ENCODE measurements at regions not wholly inside any gene's neighbourhood (a gene's known extent, or its start where the extent isn't known, plus 50 kb on each side); places are given as distances from the start of the nearest gene placed in this dataset.

DNA sequence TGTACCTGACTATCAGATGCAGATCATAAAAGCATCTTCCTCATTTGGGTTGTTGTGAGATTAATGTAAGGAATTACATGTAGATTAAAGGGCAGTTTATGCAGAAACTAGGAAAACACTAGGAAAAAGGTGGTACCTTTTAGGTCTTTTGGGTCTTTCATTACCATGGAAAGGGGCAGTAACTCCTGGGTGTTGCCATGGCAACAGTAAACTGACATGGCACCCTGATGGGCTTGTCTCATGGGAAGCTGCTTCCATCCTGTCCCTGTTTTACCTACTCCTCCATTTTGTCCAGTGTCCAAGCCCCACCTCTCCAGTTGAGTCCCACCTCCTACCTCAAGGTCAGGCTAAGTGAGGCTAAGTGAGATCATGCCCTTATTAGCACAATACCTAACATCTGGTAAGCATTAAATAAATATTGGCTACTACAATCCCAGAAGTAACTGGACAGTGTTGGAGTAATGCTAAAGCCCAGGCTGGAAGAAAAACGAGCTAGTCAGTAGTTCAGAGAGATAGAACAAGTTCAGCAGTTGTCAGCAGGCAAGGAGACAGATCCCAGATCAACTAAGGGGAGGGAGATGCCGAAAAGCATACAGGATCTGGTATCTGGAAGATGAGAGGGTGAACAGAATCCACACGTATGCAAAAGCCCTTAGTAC is 240.0 kb upstream of the AUTS2 start:
- H3K27ac ChIP-seq (ENCODE audit: low read length): no peak overlapping the region
- DNase-seq: no peak
- no peaks in the 10 kb centered on the region for H3K36me3 ChIP-seq (ENCODE audit: insufficient read depth, low read length)
- no peak overlapping the region for H3K4me2 ChIP-seq (ENCODE audit: insufficient read depth, low read length)
- peaks cover 3% of the 10 kb centered on the region for H3K27me3 ChIP-seq (ENCODE audit: insufficient read depth, low read length, poor library complexity)
- no peaks in the 10 kb centered on the region for H4K20me1 ChIP-seq (ENCODE audit: insufficient read depth, low read length)
- H3K9me3 ChIP-seq (ENCODE audit: insufficient read depth, low read length, severe bottlenecking): no peaks in the 10 kb centered on the region
- ATAC-seq (ENCODE audit: insufficient read depth, low read depth): no peak
- no peaks in the 10 kb centered on the region for H3K4me1 ChIP-seq (ENCODE audit: insufficient read depth, low read length)
- H3K4me3 ChIP-seq (ENCODE audit: low read depth in 1 of 2, low read length in 2 of 2): no peak overlapping the region
- H3K9ac ChIP-seq (ENCODE audit: low read depth, low read length): no peak overlapping the region
- no peak overlapping the region for H2AFZ ChIP-seq (ENCODE audit: low read depth, low read length)
- TF ChIP-seq, protein P1, sequence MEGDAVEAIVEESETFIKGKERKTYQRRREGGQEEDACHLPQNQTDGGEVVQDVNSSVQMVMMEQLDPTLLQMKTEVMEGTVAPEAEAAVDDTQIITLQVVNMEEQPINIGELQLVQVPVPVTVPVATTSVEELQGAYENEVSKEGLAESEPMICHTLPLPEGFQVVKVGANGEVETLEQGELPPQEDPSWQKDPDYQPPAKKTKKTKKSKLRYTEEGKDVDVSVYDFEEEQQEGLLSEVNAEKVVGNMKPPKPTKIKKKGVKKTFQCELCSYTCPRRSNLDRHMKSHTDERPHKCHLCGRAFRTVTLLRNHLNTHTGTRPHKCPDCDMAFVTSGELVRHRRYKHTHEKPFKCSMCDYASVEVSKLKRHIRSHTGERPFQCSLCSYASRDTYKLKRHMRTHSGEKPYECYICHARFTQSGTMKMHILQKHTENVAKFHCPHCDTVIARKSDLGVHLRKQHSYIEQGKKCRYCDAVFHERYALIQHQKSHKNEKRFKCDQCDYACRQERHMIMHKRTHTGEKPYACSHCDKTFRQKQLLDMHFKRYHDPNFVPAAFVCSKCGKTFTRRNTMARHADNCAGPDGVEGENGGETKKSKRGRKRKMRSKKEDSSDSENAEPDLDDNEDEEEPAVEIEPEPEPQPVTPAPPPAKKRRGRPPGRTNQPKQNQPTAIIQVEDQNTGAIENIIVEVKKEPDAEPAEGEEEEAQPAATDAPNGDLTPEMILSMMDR (IDR thresholded peaks at IDR 0.05; ENCODE audit: borderline replicate concordance, extremely low read depth, low read length, poor library complexity, severe bottlenecking): no peak
- no peak for TF ChIP-seq EZH2 (IDR thresholded peaks at IDR 0.05; ENCODE audit: borderline replicate concordance, low read depth, low read length, severe bottlenecking)
- no peaks in the 10 kb centered on the region for H3K79me2 ChIP-seq (ENCODE audit: insufficient read depth, low read length)

GRCh38 chr7:69359003-69359700 is 239.1 kb upstream of the AUTS2 start:
- no peak for TF ChIP-seq EZH2 (IDR thresholded peaks at IDR 0.05; ENCODE audit: borderline replicate concordance, low read depth, low read length, severe bottlenecking)
- TF ChIP-seq, protein P1 (IDR thresholded peaks at IDR 0.05; ENCODE audit: borderline replicate concordance, extremely low read depth, low read length, poor library complexity, severe bottlenecking): no peak
- Histone ChIP-seq H3K4me3 (ENCODE audit: low read depth in 1 of 2, low read length in 2 of 2) (no peak overlapping the region), H2AFZ (ENCODE audit: low read depth, low read length) (no peak overlapping the region), H3K9me3 (ENCODE audit: insufficient read depth, low read length, severe bottlenecking) (no peaks in the 10 kb centered on the region), H4K20me1 (ENCODE audit: insufficient read depth, low read length) (no peaks in the 10 kb centered on the region), H3K79me2 (ENCODE audit: insufficient read depth, low read length) (no peaks in the 10 kb centered on the region), H3K4me2 (ENCODE audit: insufficient read depth, low read length) (no peak overlapping the region), H3K4me1 (ENCODE audit: insufficient read depth, low read length) (no peaks in the 10 kb centered on the region), H3K36me3 (ENCODE audit: insufficient read depth, low read length) (no peaks in the 10 kb centered on the region), H3K27ac (ENCODE audit: low read length) (no peak overlapping the region), H3K9ac (ENCODE audit: low read depth, low read length) (no peak overlapping the region), H3K27me3 (ENCODE audit: insufficient read depth, low read length, poor library complexity) (peaks cover 3% of the 10 kb centered on the region)
- ATAC-seq (ENCODE audit: insufficient read depth, low read depth) (no peak), DNase-seq (no peak)

- H3K27me3 ChIP-seq (ENCODE audit: insufficient read depth, low read length, poor library complexity): peaks cover 3% of the 10 kb centered on the region
- H3K36me3 ChIP-seq (ENCODE audit: insufficient read depth, low read length): no peaks in the 10 kb centered on the region
- ATAC-seq (ENCODE audit: insufficient read depth, low read depth) (no peak), DNase-seq (no peak)
- H3K27ac ChIP-seq (ENCODE audit: low read length): no peak overlapping the region
- H3K9me3 ChIP-seq (ENCODE audit: insufficient read depth, low read length, severe bottlenecking): no peaks in the 10 kb centered on the region
- H3K4me3 ChIP-seq (ENCODE audit: low read depth in 1 of 2, low read length in 2 of 2): no peak overlapping the region
- no peak overlapping the region for H2AFZ ChIP-seq (ENCODE audit: low read depth, low read length)
- no peak overlapping the region for H3K9ac ChIP-seq (ENCODE audit: low read depth, low read length)
- TF ChIP-seq EZH2 (IDR thresholded peaks at IDR 0.05; ENCODE audit: borderline replicate concordance, low read depth, low read length, severe bottlenecking): no peak
- TF ChIP-seq, protein P1 (IDR thresholded peaks at IDR 0.05; ENCODE audit: borderline replicate concordance, extremely low read depth, low read length, poor library complexity, severe bottlenecking): no peak
- no peaks in the 10 kb centered on the region for H3K79me2 ChIP-seq (ENCODE audit: insufficient read depth, low read length)
- H3K4me1 ChIP-seq (ENCODE audit: insufficient read depth, low read length): no peaks in the 10 kb centered on the region
- H3K4me2 ChIP-seq (ENCODE audit: insufficient read depth, low read length): no peak overlapping the region
- H4K20me1 ChIP-seq (ENCODE audit: insufficient read depth, low read length): no peaks in the 10 kb centered on the region
Measured at GRCh38 chr7:69360913-69361312, 237.4 kb upstream of the AUTS2 start.

Data from DND-41 (cell line).